Heart right ventricle (tissue), 16 donors: ENCODE measurements at regions not wholly inside any gene's neighbourhood (a gene's known extent, or its start where the extent isn't known, plus 50 kb on each side); places are given as distances from the start of the nearest gene placed in this dataset.

Experiments used
- ATAC-seq, 8 donors: fragments of 200-7000 bp; cut with Tn5 transposase; one replicate each; pipeline ENCODE4 v1.9.1; 2020; ENCODE audit warnings: mild to moderate bottlenecking in 8 of 8, moderate library complexity in 8 of 8, moderate number of reproducible peaks in 1 of 8
- DNase-seq, 2 donors: peaks; one replicate each; pipeline ENCODE4 v3.0.0-alpha.2; 2020
- H3K27ac ChIP-seq, 10 donors: fragments of 200-600 bp; sonication (generic) in 2 of 10; one replicate each; pipeline versions ENCODE4 v1.5.0 to v1.8.0; 2020 to 2022; ENCODE audit warnings: mild to moderate bottlenecking in 3 of 10
- H3K27me3 ChIP-seq, 7 donors: fragments of 200-600 bp; one replicate each; pipeline ENCODE4 v1.8.0; 2021 to 2022; ENCODE audit warnings: mild to moderate bottlenecking in 2 of 7
- H3K36me3 ChIP-seq, 9 donors: fragments of 200-600 bp; sonication (generic) in 1 of 9; one replicate each; pipeline versions ENCODE4 v1.5.0 to v1.8.0; 2020 to 2022; ENCODE audit warnings: mild to moderate bottlenecking in 2 of 9
- H3K4me1 ChIP-seq, 9 donors: fragments of 200-600 bp; sonication (generic) in 1 of 9; one replicate each; pipeline versions ENCODE4 v1.5.0 to v1.8.0; 2020 to 2022; ENCODE audit warnings: mild to moderate bottlenecking in 4 of 9
- H3K4me3 ChIP-seq, 10 donors: fragments of 200-600 bp; sonication (generic) in 2 of 10; one replicate each; pipeline versions ENCODE4 v1.5.0 to v1.8.0; 2020 to 2022; ENCODE audit warnings: mild to moderate bottlenecking in 7 of 10, moderate library complexity in 2 of 10
- H3K9me3 ChIP-seq, 11 donors: fragments of 200-600 bp in 10 of 11; sonication (generic) in 2 of 11; one replicate each; pipeline versions ENCODE4 v1.5.0 to v1.8.0; 2013 to 2022; ENCODE audit warnings: mild to moderate bottlenecking in 2 of 11, control low read depth in 1 of 11, moderate library complexity in 1 of 11
- CTCF ChIP-seq, 9 donors: fragments of 200-600 bp; sonication (generic) in 2 of 9; IDR thresholded peaks; one replicate each; pipeline versions ENCODE4 v1.5.0 to v1.8.0; 2021 to 2022; ENCODE audit warnings: antibody characterized with exemption in 9 of 9, mild to moderate bottlenecking in 5 of 9, moderate library complexity in 1 of 9
- WGBS, 2 donors: extraction: QIAGEN DNeasy Blood & Tissue Kit; methylation state at CpG; one replicate each; pipeline ENCODE4 v1.1.7; 2013; ENCODE audit warnings: inconsistent platforms in 1 of 2; 5-methylcytosine and 5-hydroxymethylcytosine counted together
- intact Hi-C, 10 donors: fragments of 100-400 bp; cut with DNase I; formaldehyde crosslinking; loops; one replicate each; pipeline versions ENCODE4 v1.11.1 to v1.14.2; 2022
- donor health status: Arrhythmogenic right ventricular cardiomyopathy.
- donor health status: ischemic (EF 13 %, LVEDD 7.1; RV severe dilation, severe dysfunction).
- donor health status: healthy with polysubstance abuse.
- donor health status: DM: no; HTN: yes; CAD: no.
- donor health status: DM: no; HTN: no; CAD: no.
- donor health status: ischemic (EF 25% LVEDD 6.9; RV normal size, moderate dysfunction).
- donor health status: ischemic (EF 25% LVEDD 5.7; RV mildly dilated, moderate dysfunction).
- donor health status: healthy.
- donor health status: DM: yes; HTN: yes; CAD: no.
- donor health status: Ischemic cardiomyopathy.
- donor health status: ischemic (EF 35%, LVEDD 5.7; RV mildly dilated, moderate dysfunction).
- donor health status: nonischemic (EF 11% LVEDD 7.7; RV severe dilation, severe dysfunction).
- donor health status: DM: yes; HTN: yes; CAD: no.
- donor health status: PGD.
- donor health status: ischemic (EF 29% LVEDD 5.4; RV normal size, mild dysfunction).
- donor health status: nonischemic (EF 23%, LVEDD 6.1; RV moderate dilation, normal function).

GRCh38 chr2:107086497-107086896, 200.5 kb upstream of the ST6GAL2 start:
- no peak for ATAC-seq
- H3K9me3 ChIP-seq: no peaks in the 10 kb centered on the region
- no peaks in the 10 kb centered on the region for H3K36me3 ChIP-seq
- no peaks in the 10 kb centered on the region for H3K27me3 ChIP-seq
- H3K4me1 ChIP-seq: no peaks in the 10 kb centered on the region
- TF ChIP-seq CTCF (IDR thresholded peaks at IDR 0.05): no peak
- intact Hi-C loops: no loop called here
- H3K4me3 ChIP-seq: no peak overlapping the region
- 77 to 80% methylated on average over 2 of the region's 2 CpGs for WGBS, 2 donors
- DNase-seq: no peak
- H3K27ac ChIP-seq: no peak overlapping the region

- TF ChIP-seq CTCF (IDR thresholded peaks at IDR 0.05): no peak
- H3K27me3 ChIP-seq: no peaks in the 10 kb centered on the region
- ATAC-seq: peak in 1 of 8 donors; percentile 20
Measured at GRCh38 chr2:107088156-107088555, 202.2 kb upstream of the ST6GAL2 start.

GRCh38 chr2:107091163-107091864, 205.3 kb upstream of the ST6GAL2 start:
- H3K9me3 ChIP-seq: no peaks in the 10 kb centered on the region
- H3K4me3 ChIP-seq: no peak overlapping the region
- H3K36me3 ChIP-seq: no peaks in the 10 kb centered on the region
- 35% methylated on average over 7 of the region's 7 CpGs for WGBS, 2 donors
- intact Hi-C loops: no loop called here
- no peak for ATAC-seq
- no peaks in the 10 kb centered on the region for H3K27me3 ChIP-seq
- DNase-seq: no peak
- TF ChIP-seq CTCF (IDR thresholded peaks at IDR 0.05): no peak
- peaks cover 0 to 5% (median 0%) of the 10 kb centered on the region in 9 donors for H3K4me1 ChIP-seq
- no peak overlapping the region for H3K27ac ChIP-seq

More at GRCh38 chr2:107088156-107088555, 202.2 kb upstream of the ST6GAL2 start:
- Histone ChIP-seq H3K4me1 (no peaks in the 10 kb centered on the region), H3K27ac (no peak overlapping the region), H3K9me3 (no peaks in the 10 kb centered on the region), H3K36me3 (no peaks in the 10 kb centered on the region), H3K4me3 (no peak overlapping the region)
- intact Hi-C loops: no loop called here
- WGBS, 2 donors: 83% methylated on average over 2 of the region's 2 CpGs
- DNase-seq: no peak

- intact Hi-C loops: no loop called here
- ATAC-seq (peak in 1 of 8 donors; percentile 57), DNase-seq (no peak)
- no peak for TF ChIP-seq CTCF (IDR thresholded peaks at IDR 0.05)
- H3K4me3 ChIP-seq: no peak overlapping the region
- H3K27ac ChIP-seq: no peak overlapping the region
- no peaks in the 10 kb centered on the region for H3K9me3 ChIP-seq
- WGBS, 2 donors: 76 to 80% methylated on average over 4 of the region's 4 CpGs
- peaks cover 0 to 16% (median 0%) of the 10 kb centered on the region in 9 donors for H3K4me1 ChIP-seq
- H3K36me3 ChIP-seq: no peaks in the 10 kb centered on the region
- H3K27me3 ChIP-seq: no peaks in the 10 kb centered on the region
Measured at GRCh38 chr2:107093426-107093957, 207.5 kb upstream of the ST6GAL2 start.
